ENCODE measurements at regions not wholly inside any gene's neighbourhood (a gene's known extent, or its start where the extent isn't known, plus 50 kb on each side); places are given as distances from the start of the nearest gene placed in this dataset.

DNA sequence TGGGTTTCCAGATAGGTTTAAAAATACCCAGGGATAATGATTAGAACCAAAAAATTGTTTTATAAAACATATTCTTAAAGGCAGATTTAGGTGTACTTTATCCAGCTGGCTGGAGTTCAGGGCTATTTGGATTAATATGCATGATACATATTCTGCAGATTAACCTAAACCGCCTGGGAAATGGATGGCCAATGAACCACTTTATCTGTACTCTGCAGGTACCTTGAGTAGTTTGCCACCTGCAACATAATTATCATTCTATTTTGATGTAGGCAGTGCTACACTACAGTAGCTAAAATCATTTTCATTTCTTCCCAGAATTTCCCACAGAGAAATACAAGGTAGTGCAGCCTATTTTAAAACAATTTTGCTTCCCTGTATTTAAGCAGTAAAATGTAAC is 683.2 kb upstream of the GNPDA2 start:
- Mint-ChIP-seq H3K4me3 (ENCODE audit: unreplicated experiment) (no peak overlapping the region), H3K27ac (ENCODE audit: unreplicated experiment) (no peak overlapping the region), H3K36me3 (ENCODE audit: low read depth, unreplicated experiment) (no peaks in the 10 kb centered on the region), H3K4me1 (ENCODE audit: low read depth, unreplicated experiment) (no peaks in the 10 kb centered on the region), H3K9me3 (ENCODE audit: unreplicated experiment) (no peaks in the 10 kb centered on the region), H3K27me3 (ENCODE audit: low read depth, unreplicated experiment) (no peaks in the 10 kb centered on the region)
- no peak overlapping the region for H3K27ac ChIP-seq (ENCODE audit: low read depth, low read length)
- H3K4me1 ChIP-seq (ENCODE audit: insufficient read depth, low read length), result no peaks in the 10 kb centered on the region
- no peaks in the 10 kb centered on the region for H4K20me1 ChIP-seq (ENCODE audit: insufficient read depth, low read length)
- no peaks in the 10 kb centered on the region for H3K79me2 ChIP-seq (ENCODE audit: insufficient read depth, low read length)
- FAIRE-seq (no peak), DNase-seq (ENCODE audit: low read depth) (no peak)
- no peak overlapping the region for H3K4me2 ChIP-seq (ENCODE audit: low read length)
- TF ChIP-seq, protein P1, sequence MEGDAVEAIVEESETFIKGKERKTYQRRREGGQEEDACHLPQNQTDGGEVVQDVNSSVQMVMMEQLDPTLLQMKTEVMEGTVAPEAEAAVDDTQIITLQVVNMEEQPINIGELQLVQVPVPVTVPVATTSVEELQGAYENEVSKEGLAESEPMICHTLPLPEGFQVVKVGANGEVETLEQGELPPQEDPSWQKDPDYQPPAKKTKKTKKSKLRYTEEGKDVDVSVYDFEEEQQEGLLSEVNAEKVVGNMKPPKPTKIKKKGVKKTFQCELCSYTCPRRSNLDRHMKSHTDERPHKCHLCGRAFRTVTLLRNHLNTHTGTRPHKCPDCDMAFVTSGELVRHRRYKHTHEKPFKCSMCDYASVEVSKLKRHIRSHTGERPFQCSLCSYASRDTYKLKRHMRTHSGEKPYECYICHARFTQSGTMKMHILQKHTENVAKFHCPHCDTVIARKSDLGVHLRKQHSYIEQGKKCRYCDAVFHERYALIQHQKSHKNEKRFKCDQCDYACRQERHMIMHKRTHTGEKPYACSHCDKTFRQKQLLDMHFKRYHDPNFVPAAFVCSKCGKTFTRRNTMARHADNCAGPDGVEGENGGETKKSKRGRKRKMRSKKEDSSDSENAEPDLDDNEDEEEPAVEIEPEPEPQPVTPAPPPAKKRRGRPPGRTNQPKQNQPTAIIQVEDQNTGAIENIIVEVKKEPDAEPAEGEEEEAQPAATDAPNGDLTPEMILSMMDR (IDR thresholded peaks at IDR 0.05; ENCODE audit: insufficient read depth, low read depth, low read length), result no peak
- TF ChIP-seq EZH2 (IDR thresholded peaks at IDR 0.05; ENCODE audit: insufficient read depth, low read length), result no peak
- no peak overlapping the region for H3K9ac ChIP-seq (ENCODE audit: low read length)
- no peaks in the 10 kb centered on the region for H3K9me3 ChIP-seq (ENCODE audit: insufficient read depth, low read depth, low read length)
- H2AFZ ChIP-seq (ENCODE audit: low read depth, low read length), result no peak overlapping the region
- no peaks in the 10 kb centered on the region for H3K27me3 ChIP-seq (ENCODE audit: insufficient read depth, low read length)
- no peaks in the 10 kb centered on the region for H3K36me3 ChIP-seq (ENCODE audit: insufficient read depth, low read length)
- no peak overlapping the region for H3K4me3 ChIP-seq (ENCODE audit: insufficient read depth, low read depth, low read length)

DNA sequence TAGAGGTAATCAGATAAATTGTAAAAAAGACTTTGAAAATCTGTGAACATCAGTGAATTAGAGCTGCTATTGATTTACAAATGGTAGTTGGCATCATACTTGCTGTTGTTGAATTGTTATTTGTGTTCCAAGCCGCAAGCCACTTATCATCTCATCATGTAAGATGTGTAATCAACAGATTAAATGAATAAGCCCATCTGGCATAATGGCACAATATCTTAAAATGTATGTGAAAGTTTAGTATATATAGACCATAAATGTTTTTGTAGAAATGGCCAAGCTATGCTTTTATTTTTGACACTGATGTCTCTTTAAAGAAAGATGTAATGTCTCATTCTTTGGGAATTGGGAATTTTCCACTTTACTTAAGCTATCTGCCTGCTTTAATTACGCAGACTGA is 682.6 kb upstream of the GNPDA2 start:
- H3K9ac ChIP-seq (ENCODE audit: low read length), result no peak overlapping the region
- H2AFZ ChIP-seq (ENCODE audit: low read depth, low read length), result no peak overlapping the region
- no peak for TF ChIP-seq EZH2 (IDR thresholded peaks at IDR 0.05; ENCODE audit: insufficient read depth, low read length)
- TF ChIP-seq, protein P1 (IDR thresholded peaks at IDR 0.05; ENCODE audit: insufficient read depth, low read depth, low read length), result no peak

DNA sequence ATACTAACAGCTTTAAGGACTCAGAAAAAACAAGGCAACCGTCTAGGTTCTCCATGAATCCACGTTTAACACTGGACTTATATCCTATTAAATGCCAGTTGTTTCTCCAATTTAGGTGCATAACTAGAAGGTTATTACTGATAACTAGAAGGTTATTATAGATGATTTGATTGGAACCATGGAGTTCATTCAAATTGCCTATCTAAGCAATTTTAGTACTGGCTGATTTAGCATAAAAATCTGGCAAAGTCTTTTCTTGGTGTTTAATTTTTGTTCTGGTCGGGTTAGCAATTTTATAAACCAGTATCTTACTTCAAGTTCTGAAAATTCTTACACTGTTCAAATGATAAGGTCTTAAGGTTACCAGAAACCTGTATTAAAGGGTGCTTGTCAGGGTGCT is 672.8 kb upstream of the GNPDA2 start:
- TF ChIP-seq EZH2 (IDR thresholded peaks at IDR 0.05; ENCODE audit: insufficient read depth, low read length), result no peak
- TF ChIP-seq, protein P1 (IDR thresholded peaks at IDR 0.05; ENCODE audit: insufficient read depth, low read depth, low read length), result no peak
- Mint-ChIP-seq H3K9me3 (ENCODE audit: unreplicated experiment) (peaks cover 4% of the 10 kb centered on the region), H3K27me3 (ENCODE audit: low read depth, unreplicated experiment) (no peaks in the 10 kb centered on the region), H3K4me1 (ENCODE audit: low read depth, unreplicated experiment) (no peaks in the 10 kb centered on the region), H3K27ac (ENCODE audit: unreplicated experiment) (no peak overlapping the region), H3K36me3 (ENCODE audit: low read depth, unreplicated experiment) (no peaks in the 10 kb centered on the region), H3K4me3 (ENCODE audit: unreplicated experiment) (no peak overlapping the region)
- Histone ChIP-seq H3K27ac (ENCODE audit: low read depth, low read length) (no peak overlapping the region), H3K27me3 (ENCODE audit: insufficient read depth, low read length) (no peaks in the 10 kb centered on the region), H3K4me2 (ENCODE audit: low read length) (no peak overlapping the region), H2AFZ (ENCODE audit: low read depth, low read length) (no peak overlapping the region), H3K36me3 (ENCODE audit: insufficient read depth, low read length) (no peaks in the 10 kb centered on the region), H3K9me3 (ENCODE audit: insufficient read depth, low read depth, low read length) (no peaks in the 10 kb centered on the region), H3K4me3 (ENCODE audit: insufficient read depth, low read depth, low read length) (no peak overlapping the region), H4K20me1 (ENCODE audit: insufficient read depth, low read length) (no peaks in the 10 kb centered on the region), H3K4me1 (ENCODE audit: insufficient read depth, low read length) (no peaks in the 10 kb centered on the region), H3K9ac (ENCODE audit: low read length) (no peak overlapping the region), H3K79me2 (ENCODE audit: insufficient read depth, low read length) (no peaks in the 10 kb centered on the region)
- FAIRE-seq, result no peak
- DNase-seq (ENCODE audit: low read depth), result no peak

More for the DNA sequence above, 682.6 kb upstream of the GNPDA2 start:
- H3K4me3 Mint-ChIP-seq (ENCODE audit: unreplicated experiment), result no peak overlapping the region
- H3K9me3 ChIP-seq (ENCODE audit: insufficient read depth, low read depth, low read length), result no peaks in the 10 kb centered on the region
- no peak overlapping the region for H3K4me2 ChIP-seq (ENCODE audit: low read length)
- H3K36me3 Mint-ChIP-seq (ENCODE audit: low read depth, unreplicated experiment), result no peaks in the 10 kb centered on the region
- no peak for DNase-seq (ENCODE audit: low read depth)
- H3K36me3 ChIP-seq (ENCODE audit: insufficient read depth, low read length), result no peaks in the 10 kb centered on the region
- H3K4me3 ChIP-seq (ENCODE audit: insufficient read depth, low read depth, low read length), result no peak overlapping the region
- H3K27ac Mint-ChIP-seq (ENCODE audit: unreplicated experiment), result no peak overlapping the region
- no peaks in the 10 kb centered on the region for H3K27me3 ChIP-seq (ENCODE audit: insufficient read depth, low read length)
- no peaks in the 10 kb centered on the region for H3K4me1 ChIP-seq (ENCODE audit: insufficient read depth, low read length)
- H3K79me2 ChIP-seq (ENCODE audit: insufficient read depth, low read length), result no peaks in the 10 kb centered on the region
- H3K4me1 Mint-ChIP-seq (ENCODE audit: low read depth, unreplicated experiment), result no peaks in the 10 kb centered on the region
- no peaks in the 10 kb centered on the region for H3K9me3 Mint-ChIP-seq (ENCODE audit: unreplicated experiment)
- H4K20me1 ChIP-seq (ENCODE audit: insufficient read depth, low read length), result no peaks in the 10 kb centered on the region
- H3K27me3 Mint-ChIP-seq (ENCODE audit: low read depth, unreplicated experiment), result no peaks in the 10 kb centered on the region
- no peak overlapping the region for H3K27ac ChIP-seq (ENCODE audit: low read depth, low read length)
- no peak for FAIRE-seq

Data from astrocyte (in vitro differentiated cells and primary cell).